GM12878 (cell line): ENCODE measurements at regions not wholly inside any gene's neighbourhood (a gene's known extent, or its start where the extent isn't known, plus 50 kb on each side); places are given as distances from the start of the nearest gene placed in this dataset.

ENCODE experiments used
- ATAC-seq: fragments of 200-7000 bp; cut with Tn5 transposase; 3 replicates; pipeline ENCODE4 v1.9.1; 2020; ENCODE audit warnings: mild to moderate bottlenecking, moderate library complexity
- BruUV-seq: library from RNA; stranded (reverse); fragments of 400-500 nt; replicated peaks from 2 replicates; lab custom pipeline; 2021; lab: Mats Ljungman, UMichigan
- CTCF ChIA-PET: fragments of 300-600 bp; sonication (Branson Sonifier 250); formaldehyde crosslinking; extraction: SDS; loops from one replicate; lab custom pipeline; 2021; ENCODE audit warnings: inconsistent platforms; lab: Yijun Ruan, JAX
- POLR2A ChIA-PET: fragments of 350-600 bp; formaldehyde crosslinking; extraction: SDS; loops from one replicate; lab custom pipeline; 2021; ENCODE audit warnings: inconsistent platforms; lab: Charles Lee
- RAD21 ChIA-PET: fragments of 300-600 bp; sonication (Branson Sonifier 250); formaldehyde crosslinking; loops from one replicate; lab custom pipeline; 2023; ENCODE audit warnings: antibody characterized with exemption; ENCODE audit not compliant: unreplicated experiment; lab: Charles Lee
- SMC1A ChIA-PET: fragments of 300-600 bp; sonication (Branson Sonifier 250); formaldehyde crosslinking; loops from one replicate; lab custom pipeline; 2023; ENCODE audit not compliant: unreplicated experiment, uncharacterized antibody; lab: Charles Lee
- DNase-seq: peaks from one replicate; pipeline ENCODE4 v3.0.0-alpha.2; 2011; ENCODE audit warnings: low read depth, low spot score
- FAIRE-seq: peaks from 3 replicates; lab custom pipeline; 2011; peaks lifted over from hg19 to GRCh38; lab: Jason Lieb, UNC
- H2AFZ ChIP-seq: 2 replicates; pipeline ENCODE4 v1.6.0; 2011; ENCODE audit warnings: low read depth, low read length, control low read depth; ENCODE audit not compliant: control insufficient read depth
- H3K27ac ChIP-seq: 2 replicates; pipeline ENCODE4 v1.5.1; 2011; ENCODE audit warnings: control low read depth; ENCODE audit not compliant: control insufficient read depth, insufficient read depth
- H3K27me3 ChIP-seq, 2 experiments: replicated peaks in 1 of 2; 2 replicates each; pipeline versions ENCODE4 v1.6.0 to v1.6.1; 2011; ENCODE audit warnings: low read length in 1 of 2; ENCODE audit not compliant: control insufficient read depth in 2 of 2, insufficient read depth in 2 of 2
- H3K36me3 ChIP-seq, 2 experiments: 2 replicates each; pipeline ENCODE4 v1.5.1; 2011; ENCODE audit warnings: low read length in 1 of 2; ENCODE audit not compliant: control insufficient read depth in 2 of 2, insufficient read depth in 2 of 2
- H3K4me1 ChIP-seq: 2 replicates; pipeline ENCODE4 v1.6.1; 2011; ENCODE audit warnings: mild to moderate bottlenecking, low read length, moderate library complexity, mixed read lengths; ENCODE audit not compliant: control insufficient read depth, insufficient read depth
- H3K4me2 ChIP-seq: 2 replicates; pipeline ENCODE4 v1.6.0; 2011; ENCODE audit warnings: control low read depth; ENCODE audit not compliant: control insufficient read depth, insufficient read depth
- H3K4me3 ChIP-seq: fragments of 200-600 bp; sonication (generic); 2 replicates; pipeline ENCODE4 v1.5.1; 2016
- H3K79me2 ChIP-seq: 2 replicates; pipeline ENCODE4 v1.6.0; 2011; ENCODE audit warnings: low read length; ENCODE audit not compliant: control insufficient read depth, insufficient read depth
- H3K9ac ChIP-seq: 2 replicates; pipeline ENCODE4 v1.8.0; 2011; ENCODE audit warnings: low read length, control low read depth, mixed read lengths; ENCODE audit not compliant: control insufficient read depth, insufficient read depth
- H3K9me3 ChIP-seq: replicated peaks from 3 replicates; pipeline ENCODE4 v1.5.1; 2011; ENCODE audit warnings: mild to moderate bottlenecking, low read length; ENCODE audit not compliant: control insufficient read depth, insufficient read depth
- H4K20me1 ChIP-seq: 2 replicates; pipeline ENCODE4 v1.6.0; 2011; ENCODE audit not compliant: control insufficient read depth, insufficient read depth
- BCL11A ChIP-seq: IDR thresholded peaks from 2 replicates; pipeline ENCODE4 v1.6.1; 2011; ENCODE audit warnings: low read depth, low read length
- BMI1 ChIP-seq: fragments of 450-650 bp; IDR thresholded peaks from 2 replicates; pipeline ENCODE4 v1.6.1; 2016; ENCODE audit warnings: mild to moderate bottlenecking, moderate library complexity, borderline replicate concordance
- CHD4 ChIP-seq: fragments of 200-600 bp; sonication (generic); IDR thresholded peaks from 2 replicates; pipeline ENCODE4 v1.6.1; 2016; ENCODE audit warnings: mild to moderate bottlenecking
- CREM ChIP-seq: IDR thresholded peaks from 2 replicates; pipeline ENCODE4 v1.6.1; 2014; ENCODE audit warnings: antibody characterized with exemption, low read depth
- FOXM1 ChIP-seq: IDR thresholded peaks from 2 replicates; pipeline ENCODE4 v1.6.1; 2012; ENCODE audit warnings: low read depth, mild to moderate bottlenecking, inconsistent platforms, low read length, moderate library complexity
- HCFC1 ChIP-seq: fragments of 150-350 bp; IDR thresholded peaks from 2 replicates; pipeline ENCODE4 v1.6.1; 2014; ENCODE audit warnings: low read length
- HDGF ChIP-seq: fragments of 450-650 bp; IDR thresholded peaks from 2 replicates; pipeline ENCODE4 v1.6.1; 2016; ENCODE audit warnings: antibody characterized with exemption
- JUND ChIP-seq: IDR thresholded peaks from 2 replicates; pipeline ENCODE4 v1.6.1; 2012; ENCODE audit warnings: low read depth, mild to moderate bottlenecking, low read length, improper control_type of control experiment, moderate library complexity
- KLF5 ChIP-seq: fragments of 450-650 bp; IDR thresholded peaks from 2 replicates; pipeline ENCODE4 v1.6.1; 2014; ENCODE audit warnings: mild to moderate bottlenecking; ENCODE audit not compliant: partially characterized antibody
- LARP7 ChIP-seq: fragments of 450-650 bp; IDR thresholded peaks from 2 replicates; pipeline ENCODE4 v1.6.1; 2017; ENCODE audit warnings: mild to moderate bottlenecking
- MTA2 ChIP-seq: fragments of 450-650 bp; IDR thresholded peaks from 2 replicates; pipeline ENCODE4 v1.6.1; 2016; ENCODE audit warnings: low read depth, mild to moderate bottlenecking, moderate library complexity
- NBN ChIP-seq: fragments of 450-650 bp; IDR thresholded peaks from 2 replicates; pipeline ENCODE4 v1.6.1; 2016
- NFYB ChIP-seq: IDR thresholded peaks from 2 replicates; pipeline ENCODE4 v1.6.1; 2011; ENCODE audit warnings: low read depth, mild to moderate bottlenecking, low read length, improper control_type of control experiment, moderate library complexity; ENCODE audit not compliant: insufficient read depth
- NR2F1 ChIP-seq: fragments of 450-650 bp; conservative IDR thresholded peaks from 2 replicates; pipeline ENCODE4 v1.6.1; 2017; ENCODE audit warnings: mild to moderate bottlenecking
- RFX5 ChIP-seq: IDR thresholded peaks from 2 replicates; pipeline ENCODE4 v1.6.1; 2011; ENCODE audit warnings: low read depth, low read length, improper control_type of control experiment
- SIN3A ChIP-seq: IDR thresholded peaks from 2 replicates; pipeline ENCODE4 v1.6.1; 2012; ENCODE audit warnings: low read depth, low read length, improper control_type of control experiment
- SMAD5 ChIP-seq: IDR thresholded peaks from 2 replicates; pipeline ENCODE4 v1.6.1; 2016; ENCODE audit warnings: antibody characterized with exemption, low read depth
- SMARCA5 ChIP-seq: fragments of 450-650 bp; IDR thresholded peaks from 2 replicates; pipeline ENCODE4 v1.6.1; 2017; ENCODE audit warnings: mild to moderate bottlenecking
- SMC3 ChIP-seq: IDR thresholded peaks from 2 replicates; pipeline ENCODE4 v1.6.1; 2011; ENCODE audit warnings: low read length, improper control_type of control experiment, borderline replicate concordance
- YBX1 ChIP-seq: fragments of 450-650 bp; IDR thresholded peaks from 2 replicates; pipeline ENCODE4 v1.6.1; 2016; ENCODE audit warnings: antibody characterized with exemption
- ZNF207 ChIP-seq: fragments of 450-650 bp; IDR thresholded peaks from 2 replicates; pipeline ENCODE4 v1.6.1; 2014; ENCODE audit warnings: antibody characterized with exemption, mild to moderate bottlenecking, borderline replicate concordance
- ZNF274 ChIP-seq: IDR thresholded peaks from one replicate; pipeline ENCODE4 v1.8.0; 2011; ENCODE audit not compliant: insufficient read length, insufficient read depth
- ZNF384 ChIP-seq: IDR thresholded peaks from 2 replicates; pipeline ENCODE4 v1.6.1; 2012; ENCODE audit warnings: low read depth, mild to moderate bottlenecking, low read length, improper control_type of control experiment, borderline replicate concordance
- WGBS: methylation state at CpG from one replicate; pipeline ENCODE4 v1.1.6; 2016; ENCODE audit warnings: low lambda C conversion rate; ENCODE audit not compliant: insufficient replicate concordance, insufficient coverage; ENCODE audit errors: missing lambda C conversion rate; 5-methylcytosine and 5-hydroxymethylcytosine counted together
- in situ Hi-C: fragments of 300-500 bp; cut with MboI; formaldehyde crosslinking; loops from 9 replicates; pipeline ENCODE4 v1.14.3; 2018; ENCODE audit warnings: mixed read lengths
- intact Hi-C: fragments of 100-400 bp; cut with micrococcal nuclease; formaldehyde crosslinking; loops from one replicate; pipeline ENCODE4 v1.14.2; 2022; ENCODE audit not compliant: unreplicated experiment
- TF ChIP-seq, protein P1 (sequence below): IDR thresholded peaks from 2 replicates; pipeline ENCODE4 v1.6.1; 2011; ENCODE audit warnings: borderline replicate concordance, low read depth, mild to moderate bottlenecking, moderate library complexity, mixed read lengths, low read length; ENCODE audit not compliant: insufficient read depth; ENCODE audit errors: extremely low read length

DNA sequence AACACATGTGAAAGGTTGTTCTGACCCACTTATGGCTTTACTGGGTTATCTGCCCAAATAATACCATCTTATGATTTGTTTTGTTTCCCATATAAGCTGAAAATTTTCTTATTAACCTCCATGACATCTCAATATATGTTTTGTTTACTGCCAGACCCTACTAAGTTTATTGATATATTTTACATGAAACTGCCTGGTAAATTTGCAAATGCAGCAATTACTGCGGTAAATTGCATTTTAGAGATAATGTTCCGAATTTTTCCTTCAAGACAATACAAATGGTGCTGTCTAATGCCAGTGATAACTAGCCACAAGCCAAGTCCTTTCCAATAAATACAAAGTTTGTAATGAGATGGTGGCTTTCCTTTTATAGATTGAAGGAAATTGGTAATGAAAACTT is 275.9 kb downstream of the SAMD5 start:
- Histone ChIP-seq H3K27me3 (no peaks in the 10 kb centered on the region), H3K79me2 (no peaks in the 10 kb centered on the region)
- FAIRE-seq = no peak
- POLR2A ChIA-PET = no interaction called here
- no peak for TF ChIP-seq SMC3
- no peak for TF ChIP-seq CHD4
- no peak for TF ChIP-seq FOXM1
- TF ChIP-seq JUND = no peak
- TF ChIP-seq LARP7 = no peak
- no peak for TF ChIP-seq SMAD5
- TF ChIP-seq YBX1 = no peak
- no peak for TF ChIP-seq HCFC1
- no peak for TF ChIP-seq SMARCA5
- no peak for TF ChIP-seq NR2F1
- TF ChIP-seq RFX5 = no peak
- TF ChIP-seq, all 136 proteins: peak for 0
- Histone ChIP-seq H3K9ac (no peak overlapping the region), H3K27ac (no peak overlapping the region), H3K4me1 (no peaks in the 10 kb centered on the region), H3K36me3 (no peaks in the 10 kb centered on the region), H3K4me2 (no peak overlapping the region), H4K20me1 (no peaks in the 10 kb centered on the region), H3K9me3 (no peaks in the 10 kb centered on the region), H2AFZ (no peak overlapping the region), H3K4me3 (no peak overlapping the region)
- 45% methylated on average over 2 of the region's 2 CpGs for WGBS
- no TSS peak for BruUV-seq
- CTCF ChIA-PET = interaction anchor here (1.4 kb wide), 1 partner anchor 14 kb away, joined by 3 read pairs; no protein-coding TSS in a partner anchor
- ATAC-seq = no peak
- RAD21 ChIA-PET = no interaction called here
- in situ Hi-C loops (no loop called here), intact Hi-C loops (no loop called here)
- DNase-seq = no peak
- SMC1A ChIA-PET = no interaction called here

DNA sequence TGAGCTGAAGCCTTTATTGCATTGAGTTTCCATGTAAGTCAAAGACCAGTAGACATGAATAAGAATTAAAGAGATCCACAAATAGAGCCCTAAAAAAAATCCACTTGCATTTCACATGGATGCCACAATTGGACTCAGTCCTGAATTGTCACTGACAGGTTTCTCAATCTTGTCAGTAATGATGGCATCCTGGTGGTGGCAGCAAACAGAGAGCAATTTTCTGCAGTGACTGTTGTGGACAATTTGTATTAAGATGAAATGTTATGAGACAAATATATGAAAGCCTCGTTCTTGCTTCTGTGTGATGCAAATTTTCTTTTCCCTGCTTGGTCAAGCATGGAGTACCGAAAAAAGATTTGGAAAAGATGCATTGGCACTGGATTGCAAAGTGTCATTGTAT is 278.9 kb downstream of the SAMD5 start:
- no peaks in the 10 kb centered on the region for H4K20me1 ChIP-seq
- H3K4me3 ChIP-seq = no peak overlapping the region
- ChIA-PET RAD21 (no interaction called here), POLR2A (no interaction called here), SMC1A (no interaction called here), CTCF (no interaction called here)
- H3K79me2 ChIP-seq = no peaks in the 10 kb centered on the region
- ATAC-seq (no peak), DNase-seq (no peak), FAIRE-seq (no peak)
- BruUV-seq = no TSS peak
- in situ Hi-C loops = no loop called here
- no peaks in the 10 kb centered on the region for H3K4me1 ChIP-seq
- H3K36me3 ChIP-seq = no peaks in the 10 kb centered on the region
- H3K9ac ChIP-seq = no peak overlapping the region
- H3K27ac ChIP-seq = no peak overlapping the region
- H3K4me2 ChIP-seq = no peak overlapping the region
- H3K27me3 ChIP-seq = no peaks in the 10 kb centered on the region
- WGBS = 21% methylated on average over 2 of the region's 2 CpGs
- no peaks in the 10 kb centered on the region for H3K9me3 ChIP-seq
- intact Hi-C loops = no loop called here
- H2AFZ ChIP-seq = no peak overlapping the region
- TF ChIP-seq, protein P1, sequence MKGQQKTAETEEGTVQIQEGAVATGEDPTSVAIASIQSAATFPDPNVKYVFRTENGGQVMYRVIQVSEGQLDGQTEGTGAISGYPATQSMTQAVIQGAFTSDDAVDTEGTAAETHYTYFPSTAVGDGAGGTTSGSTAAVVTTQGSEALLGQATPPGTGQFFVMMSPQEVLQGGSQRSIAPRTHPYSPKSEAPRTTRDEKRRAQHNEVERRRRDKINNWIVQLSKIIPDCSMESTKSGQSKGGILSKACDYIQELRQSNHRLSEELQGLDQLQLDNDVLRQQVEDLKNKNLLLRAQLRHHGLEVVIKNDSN = no peak
- TF ChIP-seq ZNF384 = no peak
- TF ChIP-seq NBN = no peak
- TF ChIP-seq ZNF207 = no peak
- TF ChIP-seq MTA2 = no peak
- no peak for TF ChIP-seq BCL11A
- TF ChIP-seq HDGF = no peak
- TF ChIP-seq KLF5 = no peak
- no peak for TF ChIP-seq BMI1
- no peak for TF ChIP-seq CREM
- TF ChIP-seq SIN3A = no peak
- no peak for TF ChIP-seq ZNF274
- no peak for TF ChIP-seq NFYB
